MG63 (cell line): ENCODE measurements at regions not wholly inside any gene's neighbourhood (a gene's known extent, or its start where the extent isn't known, plus 50 kb on each side); places are given as distances from the start of the nearest gene placed in this dataset.

Source experiments
- DNase-seq: peaks from one replicate; pipeline ENCODE4 v3.0.0-alpha.2; 2020
- H3K27me3 ChIP-seq: fragments of 250-450 bp; sonication (Bioruptor Pico); 2 replicates; pipeline ENCODE4 v1.5.1; 2020; ENCODE audit warnings: mild to moderate bottlenecking, moderate library complexity
- H3K36me3 ChIP-seq: fragments of 250-450 bp; sonication (Bioruptor Pico); 2 replicates; pipeline ENCODE4 v1.5.1; 2020; ENCODE audit warnings: mild to moderate bottlenecking, moderate library complexity
- H3K4me3 ChIP-seq: fragments of 250-450 bp; sonication (Bioruptor Pico); 2 replicates; pipeline ENCODE4 v1.5.1; 2020; ENCODE audit warnings: mild to moderate bottlenecking, moderate library complexity
- H3K9me3 ChIP-seq: fragments of 250-450 bp; sonication (Bioruptor Pico); 2 replicates; pipeline ENCODE4 v1.5.1; 2020; ENCODE audit warnings: mild to moderate bottlenecking, moderate library complexity

DNA sequence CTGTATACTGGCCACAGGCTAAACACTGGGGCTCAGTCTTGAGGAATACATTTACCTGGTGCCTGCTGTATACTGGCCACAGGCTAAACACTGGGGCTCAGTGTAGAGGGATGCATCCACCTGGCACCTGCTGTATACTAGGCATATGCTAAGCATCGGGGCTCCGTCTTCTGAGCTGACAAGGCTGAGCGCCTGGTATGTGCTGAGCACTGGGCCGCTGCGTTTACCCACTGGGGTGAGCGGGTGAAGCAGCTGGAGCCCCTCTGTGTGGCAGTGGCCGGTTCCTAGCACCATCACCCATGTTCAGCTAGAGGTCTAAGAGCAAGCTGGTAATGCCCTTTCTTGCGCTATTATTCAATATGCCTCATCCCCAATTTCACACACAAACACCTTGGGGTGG is 93.4 kb downstream of the ADRA2C start:
- no peak for DNase-seq
- Histone ChIP-seq H3K4me3 (no peak overlapping the region), H3K27me3 (0 out of 2 replicates have a peak, but pooled peaks cover 2% of the 10 kb centered on the region), H3K36me3 (no peaks in the 10 kb centered on the region), H3K9me3 (no peaks in the 10 kb centered on the region)

DNA sequence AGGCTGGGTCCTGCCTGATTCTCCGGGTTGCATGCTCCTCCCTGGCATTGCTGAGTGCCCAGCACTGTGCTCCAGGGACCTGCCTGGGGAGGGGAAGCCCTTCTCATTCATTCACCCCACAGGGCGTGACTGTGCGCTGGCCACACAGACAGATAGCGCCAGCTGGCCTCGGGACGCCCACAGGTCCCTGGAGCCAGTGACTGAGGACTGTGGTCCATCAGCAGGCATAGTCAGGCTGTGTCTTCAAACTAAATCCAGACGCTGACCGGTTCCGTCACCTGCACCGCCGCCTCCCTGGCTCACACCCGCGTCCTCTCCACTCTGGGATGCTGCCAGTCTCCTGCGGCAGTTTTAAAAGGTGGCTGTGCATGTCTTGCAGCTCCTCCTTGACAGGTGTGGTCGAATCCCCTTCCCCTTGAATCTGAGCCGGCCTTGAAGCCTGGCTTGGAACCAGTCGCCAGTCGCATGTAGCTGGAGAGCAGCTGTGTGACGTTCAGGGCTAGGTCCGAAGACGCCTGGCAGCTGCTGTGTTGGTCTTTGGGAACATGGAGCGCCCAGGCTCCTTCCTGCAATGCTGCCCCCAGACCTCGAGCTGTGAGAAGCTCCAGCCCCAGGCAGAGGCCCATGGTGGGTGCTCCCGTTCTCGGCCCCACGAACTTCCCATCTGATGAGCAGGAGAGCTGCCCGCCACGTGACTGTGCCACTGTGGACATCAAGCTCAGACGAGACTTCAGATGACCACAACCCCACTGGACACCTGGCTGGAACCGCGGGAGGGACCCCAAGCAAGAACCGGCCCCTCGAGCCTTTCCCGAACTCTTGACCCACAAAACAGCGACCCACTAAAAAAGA is 94.1 kb downstream of the ADRA2C start:
- DNase-seq, result no peak
- Histone ChIP-seq H3K4me3 (no peak overlapping the region), H3K27me3 (no peaks in the 10 kb centered on the region), H3K36me3 (no peaks in the 10 kb centered on the region), H3K9me3 (no peaks in the 10 kb centered on the region)

DNA sequence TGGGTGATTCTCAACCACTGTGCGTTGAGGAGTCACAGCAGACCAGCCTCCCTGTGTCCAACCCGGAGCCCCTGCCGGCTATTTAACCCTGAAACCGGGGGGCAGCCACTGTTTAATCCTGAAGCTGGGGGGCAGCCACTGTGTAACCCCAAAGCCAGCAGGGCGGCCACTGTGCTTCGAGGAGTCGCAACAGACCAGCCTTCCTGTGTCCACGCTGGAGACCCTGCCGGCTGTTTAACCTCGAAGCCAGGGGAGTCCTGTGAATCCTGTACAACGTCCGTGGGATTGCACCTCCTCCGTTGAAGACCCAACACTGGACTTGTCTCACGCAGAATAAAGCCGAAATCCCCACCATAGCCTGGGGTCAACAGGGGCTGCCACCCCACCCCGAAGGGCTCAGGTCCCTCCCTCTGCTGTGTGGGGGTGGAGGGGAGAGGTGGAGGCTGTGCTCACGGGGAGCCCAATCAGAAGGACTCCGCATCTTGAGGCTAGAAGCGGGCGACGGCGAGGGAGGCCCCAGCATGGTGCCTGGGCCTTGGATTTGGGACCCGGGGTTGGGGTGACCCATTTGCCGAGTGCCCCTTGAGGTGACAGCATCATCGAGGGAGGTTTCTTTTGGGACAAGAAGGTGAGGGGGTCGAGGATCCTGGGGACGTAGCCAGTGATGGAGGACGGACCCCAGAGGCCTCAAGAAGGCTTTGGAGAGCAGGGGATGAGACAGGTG is 94.9 kb downstream of the ADRA2C start:
- no peaks in the 10 kb centered on the region for H3K36me3 ChIP-seq
- H3K4me3 ChIP-seq, result no peak overlapping the region
- no peak for DNase-seq
- H3K27me3 ChIP-seq, result no peaks in the 10 kb centered on the region
- H3K9me3 ChIP-seq, result no peaks in the 10 kb centered on the region

DNA sequence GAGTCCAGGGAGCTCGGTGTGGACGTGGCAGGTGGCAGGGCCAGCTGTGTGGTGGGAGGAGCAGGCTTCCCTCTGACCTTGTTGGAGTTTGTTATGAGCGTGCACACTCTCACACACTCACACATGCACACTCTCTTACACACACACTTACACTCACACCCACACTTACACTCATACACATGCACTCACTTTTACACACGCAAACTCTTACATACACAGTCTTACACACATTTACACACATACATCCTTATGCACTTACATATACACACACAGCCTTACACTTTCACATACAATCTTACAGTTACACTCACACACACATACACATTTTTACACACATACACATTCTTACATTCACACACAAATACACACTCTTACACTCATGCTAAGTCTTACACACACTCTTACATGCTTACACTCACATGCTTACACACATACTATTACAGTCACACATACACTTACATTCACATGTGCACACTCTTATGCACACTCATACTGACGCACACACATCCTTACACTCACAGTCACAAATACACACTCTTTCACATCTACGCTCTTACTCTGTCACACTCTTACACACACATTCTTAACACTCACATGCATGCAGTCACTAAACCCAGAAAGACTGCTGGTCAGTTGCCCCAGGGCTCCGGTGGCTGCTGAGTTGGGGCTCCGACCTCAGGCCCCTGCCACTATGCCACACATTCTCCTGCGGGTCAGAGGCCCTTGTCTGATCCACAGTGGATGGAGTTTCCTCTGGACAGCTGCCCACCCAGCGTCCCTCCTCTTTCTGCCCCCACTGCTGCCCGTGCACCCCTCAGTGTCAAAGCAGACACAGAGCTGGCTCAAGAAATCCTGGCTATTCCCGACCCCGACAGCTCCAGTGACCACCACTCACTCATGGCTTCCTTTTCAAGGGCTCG is 95.8 kb downstream of the ADRA2C start:
- Histone ChIP-seq H3K36me3 (no peaks in the 10 kb centered on the region), H3K4me3 (no peak overlapping the region), H3K9me3 (no peaks in the 10 kb centered on the region), H3K27me3 (no peaks in the 10 kb centered on the region)
- DNase-seq, result no peak

DNA sequence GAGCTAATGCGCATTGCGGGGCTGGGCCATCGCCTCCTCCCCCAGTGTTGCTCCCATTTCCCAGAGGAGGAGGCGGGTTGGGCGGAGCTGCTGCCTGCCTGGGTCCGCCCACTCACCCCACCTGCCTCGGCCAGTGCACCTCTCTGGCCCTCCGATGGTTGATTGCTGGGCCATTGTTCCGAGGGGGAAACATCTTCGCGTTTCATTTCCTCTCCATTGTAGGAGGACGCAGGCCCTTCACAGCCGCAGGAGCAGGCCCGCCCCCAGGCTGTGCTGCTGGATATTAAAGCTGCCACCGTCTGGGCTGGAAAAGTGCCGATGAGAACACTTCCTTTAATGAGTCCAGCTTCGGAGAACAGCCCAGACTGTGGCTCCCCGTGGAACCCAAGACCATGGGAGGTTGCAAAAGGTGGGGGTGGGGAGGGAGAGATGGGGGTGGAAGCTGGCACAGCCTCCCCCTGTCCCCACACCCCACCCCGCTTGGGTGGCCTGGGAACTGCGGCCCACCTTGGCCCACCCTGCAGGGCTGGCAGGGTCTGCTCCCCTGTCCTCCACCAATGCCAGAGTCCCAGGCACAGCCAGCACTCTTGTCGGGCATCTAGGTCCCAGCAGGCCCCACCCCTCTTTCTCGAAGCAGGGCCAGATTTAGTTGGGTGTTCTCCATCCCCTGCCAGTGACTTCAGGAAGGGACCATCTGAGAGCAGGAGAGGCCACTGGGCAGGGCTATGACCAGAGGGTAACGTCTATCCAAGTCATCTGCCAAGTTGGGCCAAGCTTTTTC is 96.6 kb downstream of the ADRA2C start:
- H3K36me3 ChIP-seq, result no peaks in the 10 kb centered on the region
- no peak for DNase-seq
- no peaks in the 10 kb centered on the region for H3K27me3 ChIP-seq
- H3K4me3 ChIP-seq, result no peak overlapping the region
- H3K9me3 ChIP-seq, result no peaks in the 10 kb centered on the region

DNA sequence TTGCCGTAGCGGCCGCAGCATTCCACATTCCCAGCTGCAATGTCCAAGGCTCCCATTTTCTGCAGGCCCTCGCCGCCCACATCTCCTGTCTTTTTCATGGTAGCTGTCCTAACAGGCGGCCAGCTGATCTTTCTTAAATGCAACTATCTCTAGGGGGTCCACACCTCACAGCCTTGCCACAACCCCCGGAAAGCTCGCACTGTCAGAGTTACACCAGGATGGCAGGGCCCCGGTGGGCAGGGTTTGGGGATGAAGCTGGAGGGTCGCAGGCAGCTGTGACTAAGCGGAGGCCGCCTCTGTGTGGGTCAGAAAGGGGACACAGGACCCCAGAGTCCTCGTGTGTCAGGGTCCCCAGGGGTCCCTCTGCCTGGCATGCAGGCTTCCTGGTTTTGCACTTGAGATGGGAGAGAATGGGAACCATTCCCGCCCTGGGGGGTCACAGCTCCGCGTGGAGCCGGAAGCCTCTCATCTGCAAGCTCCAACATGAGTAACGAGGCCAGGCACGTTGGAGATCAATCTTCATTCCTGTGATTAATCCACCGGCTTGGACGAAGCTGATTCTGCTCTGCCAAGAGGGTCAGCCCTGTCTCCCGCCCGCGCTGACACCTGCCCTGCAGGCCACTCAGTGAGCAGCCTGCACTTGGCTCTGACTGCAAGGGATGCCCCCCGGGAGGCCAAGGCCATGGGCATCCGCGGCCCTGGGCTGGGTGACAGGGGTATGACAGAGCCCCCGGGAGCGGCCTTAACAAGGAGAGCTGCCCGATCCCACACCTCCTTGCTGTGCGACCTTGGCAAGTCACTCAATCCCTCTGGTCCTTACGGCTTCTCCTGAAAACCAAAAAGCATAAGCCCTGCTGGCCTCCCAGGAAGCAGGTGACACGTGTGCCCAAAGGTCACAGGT is 97.9 kb downstream of the ADRA2C start:
- no peak for DNase-seq
- no peaks in the 10 kb centered on the region for H3K9me3 ChIP-seq

DNA sequence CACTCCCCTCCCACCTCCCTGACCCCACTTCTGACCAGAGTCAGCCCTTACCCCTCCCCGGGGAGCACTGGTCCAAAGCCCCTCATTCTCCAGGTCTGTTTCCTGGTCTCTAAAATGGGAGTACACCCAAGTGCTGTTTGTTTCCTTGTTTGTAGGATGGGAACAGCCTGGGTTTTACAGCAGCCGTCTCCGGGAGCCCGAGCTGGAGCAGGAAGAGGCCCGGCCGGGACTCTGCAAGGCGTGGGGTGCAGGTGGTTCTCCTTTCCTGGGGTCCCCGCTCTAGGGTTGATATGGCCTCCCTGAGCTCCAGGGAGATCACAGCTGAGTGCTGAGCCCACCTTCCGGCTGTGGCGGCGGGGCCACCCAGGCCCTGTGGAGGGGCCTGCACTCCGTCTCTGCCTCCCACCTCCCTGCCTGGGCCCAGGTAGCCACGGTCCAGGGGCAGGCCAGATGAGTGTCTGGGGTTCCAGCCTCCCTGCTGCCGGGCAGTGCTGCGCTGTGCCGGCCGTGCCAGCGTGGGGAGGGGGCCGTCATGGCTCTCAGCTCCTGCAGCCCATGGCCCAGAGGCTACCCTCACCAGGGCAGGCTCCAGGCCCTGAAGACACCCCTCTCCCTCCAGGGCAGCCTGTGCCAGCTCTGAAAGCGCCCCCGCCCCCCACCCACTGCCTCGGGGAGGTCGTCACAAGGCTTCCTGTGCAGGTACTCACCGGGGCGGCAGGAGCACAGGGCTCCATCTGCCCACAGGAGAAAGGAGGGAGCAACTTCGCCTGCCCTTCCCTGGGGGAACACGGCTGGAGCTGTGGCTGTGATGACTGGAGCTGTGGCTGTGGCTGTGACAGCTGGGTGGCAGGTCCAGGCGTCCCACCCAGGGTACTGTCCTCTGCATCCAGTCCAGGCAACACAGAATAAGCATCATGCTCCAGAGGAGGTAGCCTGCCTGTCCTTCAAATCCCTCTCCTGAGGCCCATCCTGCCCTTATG is 98.8 kb downstream of the ADRA2C start:
- H3K9me3 ChIP-seq, result no peaks in the 10 kb centered on the region

More for the DNA sequence above, 97.9 kb downstream of the ADRA2C start:
- H3K4me3 ChIP-seq, result no peak overlapping the region
- H3K27me3 ChIP-seq, result no peaks in the 10 kb centered on the region
- H3K36me3 ChIP-seq, result no peaks in the 10 kb centered on the region

DNA sequence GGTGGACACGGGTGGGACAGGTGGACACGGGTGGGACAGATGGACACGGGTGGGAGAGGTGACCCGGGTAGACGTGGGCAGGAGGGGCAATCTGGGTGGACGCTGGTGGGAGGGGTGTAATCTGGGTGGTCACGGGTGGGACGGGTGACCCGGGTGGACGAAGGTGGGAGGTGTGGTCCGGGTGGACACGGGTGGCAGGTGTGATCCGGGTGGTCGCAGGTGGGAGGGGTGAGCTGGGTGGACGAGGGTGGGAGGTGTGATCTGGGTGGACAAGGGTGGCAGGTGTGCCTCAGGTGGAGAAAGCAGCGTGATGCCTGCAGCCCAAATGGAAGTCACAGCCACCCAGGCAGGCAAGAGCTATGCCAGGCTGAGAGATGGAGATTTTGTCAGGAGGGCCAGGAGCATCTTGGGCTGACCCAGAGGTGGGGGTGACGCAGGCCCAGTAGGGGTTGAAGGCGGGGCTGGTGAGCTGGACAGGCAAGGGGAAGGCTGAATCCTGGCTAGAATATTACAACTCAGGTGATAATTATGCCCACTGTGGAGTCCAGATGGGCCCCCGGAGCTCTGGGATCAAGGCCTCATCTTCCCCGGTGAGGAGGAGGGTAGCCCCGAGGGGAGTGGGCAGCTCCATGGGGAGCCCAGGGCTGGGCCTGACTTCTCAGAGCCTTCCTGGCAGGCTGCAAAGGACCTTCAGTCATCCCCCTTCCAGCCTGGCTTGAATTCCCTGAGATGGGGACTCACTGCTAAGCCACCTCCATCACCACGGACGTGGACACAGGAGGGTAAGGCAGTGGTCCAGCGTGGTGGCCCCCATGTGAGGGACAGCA is 100.0 kb downstream of the ADRA2C start:
- Histone ChIP-seq H3K9me3 (no peaks in the 10 kb centered on the region), H3K27me3 (no peaks in the 10 kb centered on the region)
- DNase-seq, result no peak

More for the DNA sequence above, 98.8 kb downstream of the ADRA2C start:
- Histone ChIP-seq H3K36me3 (no peaks in the 10 kb centered on the region), H3K27me3 (no peaks in the 10 kb centered on the region), H3K4me3 (no peak overlapping the region)
- no peak for DNase-seq

DNA sequence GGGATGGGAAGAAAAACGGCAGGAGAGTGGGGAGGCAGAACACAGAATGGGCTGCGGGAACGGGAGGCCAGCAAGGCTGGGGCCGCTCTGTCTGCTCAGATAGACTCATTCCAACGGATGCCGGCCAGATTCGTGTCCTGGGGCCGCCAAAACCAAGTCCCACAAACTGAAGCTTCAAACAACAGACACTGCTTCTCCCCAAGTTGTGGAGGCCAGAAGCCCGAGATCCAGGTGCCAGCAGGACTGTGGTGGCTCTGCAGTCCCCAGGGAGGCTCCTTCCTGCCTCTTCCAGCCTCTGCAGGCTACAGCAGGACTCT is 100.6 kb downstream of the ADRA2C start:
- no peaks in the 10 kb centered on the region for H3K27me3 ChIP-seq
- no peak for DNase-seq
- no peak overlapping the region for H3K4me3 ChIP-seq

More for the DNA sequence above, 100.0 kb downstream of the ADRA2C start:
- H3K36me3 ChIP-seq, result no peaks in the 10 kb centered on the region
- no peak overlapping the region for H3K4me3 ChIP-seq

DNA sequence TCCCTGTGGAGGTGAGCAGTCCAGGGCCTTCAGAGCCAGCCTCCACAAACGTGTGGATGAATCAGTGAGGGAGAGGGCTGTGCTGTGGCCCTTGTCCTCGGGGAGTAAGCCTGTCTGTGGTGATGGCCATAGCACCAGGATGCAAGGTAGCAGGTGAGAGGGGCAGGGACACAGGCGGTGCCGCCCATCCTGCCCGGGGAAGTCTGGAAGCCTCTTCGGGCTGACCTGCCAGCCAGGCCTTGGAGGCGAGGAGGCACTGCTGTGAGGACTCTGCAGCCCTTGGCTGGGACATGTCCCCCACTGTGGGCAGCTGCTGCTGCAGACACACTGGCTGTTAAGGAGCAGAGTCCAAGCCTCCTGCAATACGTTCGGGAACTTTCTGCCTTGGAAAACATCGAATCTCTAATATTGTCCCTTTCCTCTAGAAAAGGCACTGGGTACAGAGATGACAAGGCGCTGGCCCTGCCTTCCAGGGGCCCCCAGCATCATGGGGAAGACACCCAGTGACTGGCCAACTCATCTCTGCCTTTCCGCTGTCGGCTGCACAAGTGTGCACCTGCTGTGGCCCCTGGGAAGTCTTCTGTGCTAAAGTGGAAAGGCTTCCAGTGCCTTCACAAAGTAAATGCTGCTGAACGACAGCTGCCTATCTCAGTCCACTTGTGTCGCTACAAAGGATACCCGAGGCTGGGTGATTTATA is 101.4 kb downstream of the ADRA2C start:
- Histone ChIP-seq H3K27me3 (no peaks in the 10 kb centered on the region), H3K36me3 (no peaks in the 10 kb centered on the region), H3K4me3 (no peak overlapping the region), H3K9me3 (no peaks in the 10 kb centered on the region)
- no peak for DNase-seq

More for the DNA sequence above, 100.6 kb downstream of the ADRA2C start:
- Histone ChIP-seq H3K36me3 (no peaks in the 10 kb centered on the region), H3K9me3 (no peaks in the 10 kb centered on the region)

DNA sequence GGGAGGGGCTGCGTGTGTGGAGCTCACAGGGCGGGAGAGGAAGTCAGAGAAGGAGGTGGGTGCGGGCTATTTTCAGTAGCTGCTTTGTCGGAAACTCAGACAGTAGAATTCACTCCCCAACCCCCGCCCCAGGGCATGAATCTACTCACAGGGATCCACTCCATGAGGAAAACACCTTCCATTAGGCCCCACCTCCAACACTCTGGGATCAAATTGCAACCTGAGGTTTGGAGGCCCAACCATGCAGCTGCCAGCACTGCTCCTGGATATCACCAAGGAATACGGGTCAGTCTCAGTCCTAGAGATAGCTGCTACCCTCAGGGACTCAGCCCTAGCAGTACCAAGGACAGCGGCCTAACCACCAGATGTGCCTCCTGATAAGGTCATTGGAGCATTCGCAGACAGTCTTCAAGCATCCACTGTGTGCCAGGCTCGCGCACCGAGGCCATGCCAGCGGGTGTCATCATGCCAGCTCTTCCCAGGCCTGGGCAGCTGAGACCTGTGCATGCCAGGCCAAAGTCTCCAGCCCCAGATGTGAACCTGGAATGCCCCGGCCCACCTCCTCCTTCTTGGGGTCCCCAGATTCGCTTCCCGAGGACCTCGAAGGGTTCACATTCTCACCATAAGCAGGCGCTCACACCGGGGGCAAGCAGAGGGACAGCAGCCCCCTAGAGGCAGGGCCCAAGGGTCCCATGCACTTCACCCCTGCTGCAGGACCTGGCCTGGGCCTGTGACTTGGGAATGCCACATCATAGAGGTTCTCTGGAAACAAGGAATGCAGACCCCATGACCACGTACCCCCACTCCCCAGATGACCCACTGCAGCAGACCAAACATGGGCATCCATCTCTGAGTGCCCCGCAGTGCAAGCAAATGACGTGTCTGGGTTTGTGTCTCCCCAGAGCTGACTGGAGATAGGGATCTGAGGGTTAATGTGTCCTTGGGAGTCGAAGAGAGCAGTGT is 102.3 kb downstream of the ADRA2C start:
- Histone ChIP-seq H3K36me3 (no peaks in the 10 kb centered on the region), H3K27me3 (no peaks in the 10 kb centered on the region), H3K9me3 (no peaks in the 10 kb centered on the region), H3K4me3 (no peak overlapping the region)
- DNase-seq, result no peak

DNA sequence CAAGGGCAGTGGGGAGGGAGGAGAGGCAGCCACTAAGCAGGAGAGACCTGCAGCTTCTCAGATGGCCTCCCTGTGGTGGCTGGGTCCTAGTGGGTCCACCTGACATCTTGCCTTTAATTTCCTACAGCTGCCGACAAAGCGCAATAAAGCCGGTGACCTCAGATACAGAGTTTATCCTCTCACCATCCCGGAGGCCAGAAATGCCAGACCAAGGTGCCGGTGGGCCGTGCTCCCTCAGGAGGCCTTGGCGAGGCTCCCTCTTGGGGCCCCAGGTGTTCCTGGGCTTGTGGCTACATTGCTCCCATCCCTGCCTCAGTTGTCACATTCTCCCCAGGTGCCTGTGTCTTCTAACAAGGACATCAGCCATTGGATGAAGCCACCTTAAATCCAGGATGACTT is 103.0 kb downstream of the ADRA2C start:
- H3K9me3 ChIP-seq, result no peaks in the 10 kb centered on the region
- DNase-seq, result no peak
- no peak overlapping the region for H3K4me3 ChIP-seq
- H3K36me3 ChIP-seq, result no peaks in the 10 kb centered on the region
- H3K27me3 ChIP-seq, result no peaks in the 10 kb centered on the region
